HCT116 (cell line): ENCODE measurements at regions not wholly inside any gene's neighbourhood (a gene's known extent, or its start where the extent isn't known, plus 50 kb on each side); places are given as distances from the start of the nearest gene placed in this dataset.

Experiments
- ATAC-seq: fragments of 200-7000 bp; cut with Tn5 transposase; 2 replicates; pipeline ENCODE4 v1.9.1; 2020; ENCODE audit warnings: mild to moderate bottlenecking, moderate library complexity
- BruUV-seq: library from RNA; stranded (reverse); fragments of 400-500 nt; replicated peaks from 2 replicates; lab custom pipeline; 2021; lab: Mats Ljungman, UMichigan
- CTCF ChIA-PET: fragments of 300-600 bp; sonication (Branson Sonifier 250); formaldehyde crosslinking; loops from one replicate; lab custom pipeline; 2021; ENCODE audit warnings: antibody characterized with exemption; lab: Charles Lee
- POLR2A ChIA-PET: fragments of 300-600, 350-600 bp; sonication (Branson Sonifier 250); formaldehyde crosslinking; loops from one replicate; lab custom pipeline; 2021; ENCODE audit warnings: antibody characterized with exemption; lab: Charles Lee
- RAD21 ChIA-PET, 2 experiments: fragments of 300-600 bp; sonication (Branson Sonifier 250); formaldehyde crosslinking; loops; one replicate each; lab custom pipeline; 2023; ENCODE audit warnings: low total read pairs in 2 of 2; ENCODE audit not compliant: uncharacterized antibody in 2 of 2, unreplicated experiment in 2 of 2, low non-redundant PET in 1 of 2; lab: Charles Lee
- DNase-seq: peaks from one replicate; pipeline ENCODE4 v3.0.0-alpha.2; 2010; ENCODE audit warnings: low read depth, low spot score
- H2AFZ ChIP-seq: fragments of 200-600 bp; shearing (Covaris generic), sonication (generic); 2 replicates; pipeline ENCODE4 v1.6.1; 2017; ENCODE audit warnings: low read depth, mixed run types, mixed read lengths, antibody characterized with exemption, low read length; ENCODE audit not compliant: poor library complexity, severe bottlenecking
- H3K27ac ChIP-seq: 2 replicates; pipeline ENCODE4 v1.5.1; 2012; ENCODE audit warnings: low read depth, low read length
- H3K27me3 ChIP-seq: fragments of 200-600 bp; sonication (generic); 2 replicates; pipeline ENCODE4 v1.6.1; 2016; ENCODE audit warnings: mixed run types, low read length, mixed read lengths; ENCODE audit not compliant: insufficient read depth
- H3K36me3 ChIP-seq, 2 experiments: fragments of 200-500 bp in 1 of 2; fragments of 200-600 bp in 1 of 2; sonication (Bioruptor generic) in 1 of 2; sonication (generic) in 1 of 2; 2 replicates each; pipeline versions ENCODE4 v1.5.1 to v1.6.1; 2014 to 2016; ENCODE audit warnings: low read length in 2 of 2, inconsistent platforms in 1 of 2, mixed read lengths in 1 of 2, mixed run types in 1 of 2; ENCODE audit not compliant: insufficient read depth in 2 of 2, control insufficient read depth in 1 of 2
- H3K4me1 ChIP-seq, 2 experiments: fragments of 200-600 bp in 1 of 2; sonication (generic) in 1 of 2; 2 replicates each; pipeline versions ENCODE4 v1.5.1 to v1.6.1; 2012 to 2017; ENCODE audit warnings: low read length in 2 of 2, inconsistent platforms in 1 of 2, mild to moderate bottlenecking in 1 of 2, mixed read lengths in 1 of 2, mixed run types in 1 of 2, moderate library complexity in 1 of 2; ENCODE audit not compliant: insufficient read depth in 2 of 2, control insufficient read depth in 1 of 2
- H3K4me2 ChIP-seq: fragments of 200-600 bp; sonication (generic); 2 replicates; pipeline ENCODE4 v1.6.1; 2017; ENCODE audit warnings: mixed run types, low read length, mixed read lengths
- H3K4me3 ChIP-seq, 2 experiments: fragments of 200-600 bp in 1 of 2; sonication (generic) in 1 of 2; replicated peaks in 1 of 2; 2 replicates each; pipeline ENCODE4 v1.5.1; 2011 to 2016; ENCODE audit warnings: low read length in 2 of 2, control low read depth in 1 of 2, low read depth in 1 of 2, mild to moderate bottlenecking in 1 of 2, mixed read lengths in 1 of 2, mixed run types in 1 of 2
- H3K79me2 ChIP-seq: fragments of 200-600 bp; sonication (generic); 2 replicates; pipeline ENCODE4 v1.6.1; 2017; ENCODE audit warnings: mild to moderate bottlenecking, mixed run types, low read length, moderate library complexity, mixed read lengths; ENCODE audit not compliant: insufficient read depth
- H3K9ac ChIP-seq: fragments of 200-600 bp; sonication (generic); 2 replicates; pipeline ENCODE4 v1.6.1; 2016; ENCODE audit warnings: low read length, mixed read lengths
- H3K9me2 ChIP-seq: fragments of 200-600 bp; sonication (generic), shearing (Covaris generic); 2 replicates; pipeline ENCODE4 v1.6.1; 2017; ENCODE audit warnings: mixed run types, mild to moderate bottlenecking, moderate library complexity; ENCODE audit not compliant: insufficient read depth
- H3K9me3 ChIP-seq, 2 experiments: fragments of 200-500 bp in 1 of 2; fragments of 200-600 bp in 1 of 2; sonication (Bioruptor generic) in 1 of 2; sonication (generic) in 1 of 2; 2 replicates each; pipeline ENCODE4 v1.6.1; 2014 to 2017; ENCODE audit warnings: low read length in 2 of 2, mixed read lengths in 2 of 2, inconsistent platforms in 1 of 2, low read depth in 1 of 2, mild to moderate bottlenecking in 1 of 2, mixed run types in 1 of 2, moderate library complexity in 1 of 2; ENCODE audit not compliant: control insufficient read depth in 1 of 2, insufficient read depth in 1 of 2
- H4K20me1 ChIP-seq: fragments of 200-600 bp; sonication (generic), shearing (Covaris generic); 2 replicates; pipeline ENCODE4 v1.6.1; 2017; ENCODE audit warnings: mixed run types, mild to moderate bottlenecking, moderate library complexity; ENCODE audit not compliant: insufficient read depth
- CEBPB ChIP-seq: IDR thresholded peaks from 2 replicates; pipeline ENCODE4 v1.6.1; 2012; ENCODE audit warnings: low read depth
- EZH2 ChIP-seq: fragments of 200-600 bp; sonication (generic); IDR thresholded peaks from 2 replicates; pipeline ENCODE4 v1.6.1; 2017; ENCODE audit warnings: antibody characterized with exemption, mixed run types
- EZH2phosphoT487 ChIP-seq: fragments of 200-600 bp; IDR thresholded peaks from 2 replicates; pipeline ENCODE4 v1.6.1; 2018; ENCODE audit warnings: antibody characterized with exemption, borderline replicate concordance
- FOSL1 ChIP-seq: IDR thresholded peaks from 2 replicates; pipeline ENCODE4 v1.6.1; 2012; ENCODE audit warnings: low read depth
- JUND ChIP-seq: IDR thresholded peaks from 2 replicates; pipeline ENCODE4 v1.6.1; 2012
- POLR2AphosphoS5 ChIP-seq: IDR thresholded peaks from 2 replicates; pipeline ENCODE4 v1.6.1; 2011; ENCODE audit warnings: mild to moderate bottlenecking, low read depth, low read length, moderate library complexity
- RAD21 ChIP-seq: IDR thresholded peaks from 2 replicates; pipeline ENCODE4 v1.6.1; 2012; ENCODE audit warnings: low read depth, mild to moderate bottlenecking
- REST ChIP-seq: IDR thresholded peaks from 2 replicates; pipeline ENCODE4 v1.6.1; 2012; ENCODE audit warnings: low read depth
- SP1 ChIP-seq: IDR thresholded peaks from 2 replicates; pipeline ENCODE4 v1.6.1; 2012; ENCODE audit warnings: low read depth
- SRF ChIP-seq: IDR thresholded peaks from 2 replicates; pipeline ENCODE4 v1.6.1; 2012; ENCODE audit warnings: low read depth
- TCF7L2 ChIP-seq: IDR thresholded peaks from 2 replicates; pipeline ENCODE4 v1.7.0; 2011; ENCODE audit warnings: borderline replicate concordance, inconsistent platforms; ENCODE audit not compliant: insufficient read depth, insufficient read length; ENCODE audit errors: extremely low read depth
- intact Hi-C: fragments of 100-400 bp; cut with micrococcal nuclease; formaldehyde crosslinking; loops from 2 replicates; pipeline ENCODE4 v1.10.0; 2022
- TF ChIP-seq, protein P1 (sequence below): IDR thresholded peaks from 2 replicates; pipeline ENCODE4 v1.6.1; 2012
- TF ChIP-seq, protein P2 (sequence below): IDR thresholded peaks from 2 replicates; pipeline ENCODE4 v1.6.1; 2011; ENCODE audit warnings: mild to moderate bottlenecking, low read length, moderate library complexity; ENCODE audit not compliant: insufficient replicate concordance; ENCODE audit errors: extremely low read depth

GRCh38 chr10:65126288-65126687 is 1605.1 kb downstream of the REEP3 start:
- H3K4me2 ChIP-seq, result no peak overlapping the region
- TF ChIP-seq, protein P1, sequence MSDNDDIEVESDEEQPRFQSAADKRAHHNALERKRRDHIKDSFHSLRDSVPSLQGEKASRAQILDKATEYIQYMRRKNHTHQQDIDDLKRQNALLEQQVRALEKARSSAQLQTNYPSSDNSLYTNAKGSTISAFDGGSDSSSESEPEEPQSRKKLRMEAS, result no peak
- TF ChIP-seq RAD21 (no peak), POLR2AphosphoS5 (no peak), TCF7L2 (no peak), JUND (no peak), SRF (no peak), EZH2phosphoT487 (no peak), SP1 (no peak), EZH2 (no peak), FOSL1 (no peak), REST (no peak), CEBPB (no peak)
- TF ChIP-seq, protein P2, sequence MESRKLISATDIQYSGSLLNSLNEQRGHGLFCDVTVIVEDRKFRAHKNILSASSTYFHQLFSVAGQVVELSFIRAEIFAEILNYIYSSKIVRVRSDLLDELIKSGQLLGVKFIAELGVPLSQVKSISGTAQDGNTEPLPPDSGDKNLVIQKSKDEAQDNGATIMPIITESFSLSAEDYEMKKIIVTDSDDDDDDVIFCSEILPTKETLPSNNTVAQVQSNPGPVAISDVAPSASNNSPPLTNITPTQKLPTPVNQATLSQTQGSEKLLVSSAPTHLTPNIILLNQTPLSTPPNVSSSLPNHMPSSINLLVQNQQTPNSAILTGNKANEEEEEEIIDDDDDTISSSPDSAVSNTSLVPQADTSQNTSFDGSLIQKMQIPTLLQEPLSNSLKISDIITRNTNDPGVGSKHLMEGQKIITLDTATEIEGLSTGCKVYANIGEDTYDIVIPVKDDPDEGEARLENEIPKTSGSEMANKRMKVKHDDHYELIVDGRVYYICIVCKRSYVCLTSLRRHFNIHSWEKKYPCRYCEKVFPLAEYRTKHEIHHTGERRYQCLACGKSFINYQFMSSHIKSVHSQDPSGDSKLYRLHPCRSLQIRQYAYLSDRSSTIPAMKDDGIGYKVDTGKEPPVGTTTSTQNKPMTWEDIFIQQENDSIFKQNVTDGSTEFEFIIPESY, result no peak
- TF ChIP-seq, all 23 proteins: peak for 0
- Histone ChIP-seq H3K27ac (no peak overlapping the region), H3K4me3 (no peak overlapping the region), H3K27me3 (no peaks in the 10 kb centered on the region), H4K20me1 (no peaks in the 10 kb centered on the region), H3K4me1 (peaks cover 3 to 10% of the 10 kb centered on the region in 2 experiments; a peak in 3 of 4 replicates), H3K9ac (no peak overlapping the region), H3K9me3 (no peaks in the 10 kb centered on the region), H3K36me3 (no peaks in the 10 kb centered on the region), H3K79me2 (no peaks in the 10 kb centered on the region), H2AFZ (no peak overlapping the region), H3K9me2 (no peaks in the 10 kb centered on the region)
- ChIA-PET RAD21 (no interaction called here), POLR2A (no interaction called here), CTCF (no interaction called here)
- DNase-seq, result no peak
- no TSS peak for BruUV-seq
- ATAC-seq, result no peak
- intact Hi-C loops, result no loop called here
